Stimulated activated CD4-positive, alpha-beta T cell treated with anti-CD3 and anti-CD28 coated beads, TNF-alpha, amount 100 ng/mL, for 1 hour (primary cell): ENCODE measurements at regions not wholly inside any gene's neighbourhood (a gene's known extent, or its start where the extent isn't known, plus 50 kb on each side); places are given as distances from the start of the nearest gene placed in this dataset.
"Not testable (repeated sequence)": the region's sequence is repeated elsewhere in the genome, so short reads cannot be mapped to it uniquely, and the experiment has no call there.

Source experiments
- DNase-seq, 3 donors: peaks; one replicate each; pipeline ENCODE4 v3.0.0-alpha.2; 2020; ENCODE audit warnings: low read depth in 3 of 3, low spot score in 1 of 3

DNA sequence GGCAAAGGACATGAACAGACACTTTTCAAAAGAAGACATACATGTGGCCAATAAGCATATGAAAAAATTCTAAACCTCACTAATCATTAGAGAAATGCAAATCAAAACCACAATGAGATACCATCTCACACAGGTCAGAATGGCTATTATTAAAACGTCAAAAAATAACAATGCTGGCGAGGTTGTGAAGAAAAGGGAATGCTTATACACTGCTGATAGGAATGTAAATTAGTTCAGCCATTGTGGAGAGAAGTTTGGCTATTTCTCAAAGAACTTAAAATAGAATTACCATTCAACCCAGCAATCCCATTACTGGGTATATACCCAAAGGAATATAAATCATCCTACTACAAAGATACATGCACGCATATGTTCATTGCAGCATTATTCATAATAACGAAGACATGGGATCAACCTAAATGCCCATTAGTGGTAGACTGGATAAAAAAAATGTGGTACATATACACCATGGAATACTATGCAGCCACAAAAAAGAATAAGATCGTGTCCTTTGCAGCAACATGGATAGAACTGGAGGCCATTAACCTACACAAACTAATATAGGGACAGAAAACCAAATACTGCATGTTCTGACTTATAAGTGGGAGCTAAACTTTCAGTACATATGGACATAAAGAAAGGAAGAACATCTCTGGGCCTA, 101.7 kb downstream of the KLF5 start:
- not testable (repeated sequence) for DNase-seq

DNA sequence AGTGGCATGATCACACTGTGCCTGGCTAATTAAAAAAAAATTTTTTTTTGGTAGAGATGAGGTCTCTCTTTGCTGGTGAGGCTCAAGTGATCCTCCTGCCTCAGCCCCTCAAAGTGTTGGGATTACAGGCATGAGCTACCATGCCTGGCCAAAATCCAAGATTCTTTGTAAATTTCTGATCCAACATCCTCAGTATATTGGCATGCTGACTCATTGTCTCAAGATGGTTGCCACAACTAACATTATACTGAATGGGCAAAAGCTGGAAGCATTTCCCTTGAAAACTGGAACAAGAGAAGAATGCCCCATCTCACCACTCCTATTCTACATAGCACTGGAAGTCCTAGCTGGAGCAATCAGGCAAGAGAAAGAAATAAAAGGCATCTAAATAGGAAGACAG, 100.0 kb downstream of the KLF5 start:
- no peak for DNase-seq

DNA sequence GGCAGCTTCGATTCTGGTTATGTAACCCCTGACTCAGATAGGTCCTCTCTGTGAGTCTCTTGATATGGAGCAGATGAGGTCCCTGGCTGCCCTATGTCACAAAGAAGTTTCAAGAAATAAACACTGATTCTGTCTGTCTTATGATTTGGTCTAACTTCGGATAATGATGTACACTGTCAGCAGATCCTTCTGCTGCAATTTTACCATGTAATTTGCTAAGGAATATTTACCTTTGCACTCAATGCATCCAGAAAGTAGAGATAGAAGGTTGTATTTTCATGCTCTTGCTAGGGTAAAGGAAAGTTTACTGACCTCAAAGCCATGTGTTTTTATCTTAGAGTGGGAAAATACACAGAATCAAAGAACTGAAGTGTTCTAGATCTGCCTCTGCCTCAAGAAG, 98.2 kb downstream of the KLF5 start:
- DNase-seq: no peak

DNA sequence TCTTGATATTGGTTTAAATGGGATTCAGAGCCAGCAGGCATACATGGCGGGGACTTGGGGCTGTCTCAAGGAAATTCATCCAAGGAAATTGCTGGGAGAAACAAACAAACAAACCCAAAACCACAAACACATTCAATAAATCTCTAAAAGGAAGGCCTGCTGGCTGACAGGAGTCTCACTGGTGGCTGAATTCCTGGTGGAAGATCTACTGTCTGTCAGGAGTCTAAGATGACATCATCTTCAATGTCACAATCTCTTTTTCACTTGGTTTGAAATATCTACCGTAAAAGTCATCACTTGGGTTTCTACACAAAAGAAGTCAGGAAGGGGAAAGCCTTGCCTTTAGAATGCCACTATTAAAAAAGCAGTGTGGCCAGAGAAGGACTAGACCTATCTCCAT, 87.9 kb downstream of the KLF5 start:
- no peak for DNase-seq

- DNase-seq: no peak
Observed at GRCh38 chr13:73142071-73142470, 83.3 kb downstream of the KLF5 start.

DNA sequence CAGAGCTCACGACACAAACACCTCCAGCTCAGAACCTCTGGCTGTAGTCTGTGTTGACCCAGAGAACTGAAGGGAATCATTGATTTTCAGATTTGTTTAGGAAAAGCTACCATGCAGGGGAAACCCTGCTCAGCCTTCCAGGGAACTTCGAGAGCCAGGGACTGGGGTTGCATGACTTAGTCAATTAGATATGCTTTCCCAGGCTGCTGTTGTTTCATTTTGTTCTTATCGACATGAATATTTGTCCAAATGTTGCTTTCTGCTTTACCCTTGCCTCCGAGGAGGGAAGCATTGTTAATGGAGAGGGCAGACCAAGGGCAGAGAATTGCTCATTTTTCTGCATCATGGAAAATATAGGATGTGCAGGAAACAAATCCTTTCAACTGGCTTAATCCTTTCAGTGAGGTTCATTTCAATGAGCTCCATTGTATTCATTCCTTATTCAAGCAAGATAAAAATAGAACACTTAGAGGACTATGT, 82.5 kb downstream of the KLF5 start:
- no peak for DNase-seq

DNA sequence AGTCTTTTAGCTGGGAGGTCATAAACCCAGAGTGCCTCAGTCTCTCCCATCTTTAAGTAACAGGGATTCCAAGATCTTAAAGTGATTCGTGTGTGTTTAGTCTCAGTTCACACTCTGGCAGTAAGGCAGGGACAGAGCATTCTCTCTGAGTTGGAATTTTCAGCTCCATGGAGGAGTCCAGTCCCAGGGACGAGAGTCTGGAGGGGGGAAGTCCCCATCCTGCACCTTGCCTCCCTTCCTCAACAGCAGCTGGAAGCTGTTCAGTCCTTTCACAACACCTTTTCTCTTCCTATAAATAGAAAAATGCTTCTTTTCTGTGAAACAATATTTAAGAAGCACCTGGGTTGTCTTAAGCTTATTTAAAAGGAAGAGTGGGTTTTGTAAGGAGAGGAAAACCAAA, 82.0 kb downstream of the KLF5 start:
- DNase-seq: no peak

- DNase-seq: no peak
Observed at GRCh38 chr13:73138638-73139491, 80.1 kb downstream of the KLF5 start.

- DNase-seq: no peak
Observed at GRCh38 chr13:73138276-73138637, 79.5 kb downstream of the KLF5 start.

GRCh38 chr13:73136776-73137175, 78.0 kb downstream of the KLF5 start:
- DNase-seq: no peak

GRCh38 chr13:73133531-73133930, 74.7 kb downstream of the KLF5 start:
- no peak for DNase-seq

DNA sequence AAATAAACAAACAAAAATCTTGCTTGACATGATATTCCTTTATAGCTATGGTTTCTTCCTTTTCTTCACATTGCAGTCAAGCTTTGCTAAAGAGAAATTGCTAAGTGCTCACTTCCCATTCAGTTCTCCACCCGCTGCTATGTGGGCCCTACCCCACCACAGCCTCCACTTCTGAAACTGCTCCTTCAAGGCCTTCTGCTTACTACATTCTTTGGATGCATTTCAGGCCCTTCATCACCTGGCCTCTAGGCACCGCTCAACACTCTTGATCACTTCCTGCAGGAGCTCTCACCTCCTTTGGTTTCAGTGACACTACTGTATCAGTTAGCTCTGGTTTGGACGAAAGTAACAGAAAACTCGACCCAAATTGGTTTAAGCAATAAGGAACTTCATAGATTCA, 72.4 kb downstream of the KLF5 start:
- no peak for DNase-seq

DNA sequence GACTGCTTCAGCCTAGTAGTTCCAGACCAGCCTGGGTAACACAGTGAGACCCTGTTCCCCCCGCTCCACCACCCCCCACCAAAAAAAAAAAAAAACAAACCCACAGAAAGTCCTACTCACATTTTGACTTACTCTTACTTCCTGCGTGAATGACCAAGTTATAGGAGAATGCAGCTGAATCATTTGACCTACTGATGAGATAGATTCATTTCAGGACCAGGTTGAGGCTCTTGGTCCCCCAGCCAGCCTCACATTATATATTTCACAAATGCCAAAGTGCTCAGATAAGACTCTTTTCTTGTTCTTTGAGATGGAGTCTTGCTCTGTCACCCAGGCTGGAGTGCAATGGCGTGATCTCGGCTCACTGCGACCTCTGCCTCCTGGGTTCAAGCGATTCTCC, 70.2 kb downstream of the KLF5 start:
- DNase-seq: no peak
